Lower lobe of right lung (tissue), 2 donors: ENCODE measurements at regions not wholly inside any gene's neighbourhood (a gene's known extent, or its start where the extent isn't known, plus 50 kb on each side); places are given as distances from the start of the nearest gene placed in this dataset.
"Not testable (repeated sequence)": the region's sequence is repeated elsewhere in the genome, so short reads cannot be mapped to it uniquely, and the experiment has no call there.

Experiments used
- ATAC-seq, 2 donors: fragments of 200-7000 bp; cut with Tn5 transposase; one replicate each; pipeline ENCODE4 v1.9.1; 2020 to 2022; ENCODE audit warnings: mild to moderate bottlenecking in 2 of 2, moderate library complexity in 2 of 2
- DNase-seq: peaks from one replicate; pipeline ENCODE4 v3.0.0-alpha.2; 2020
- H3K27ac ChIP-seq: fragments of 200-600 bp; one replicate; pipeline ENCODE4 v1.8.0; 2022
- H3K27me3 ChIP-seq: fragments of 200-600 bp; one replicate; pipeline ENCODE4 v1.8.0; 2022; ENCODE audit warnings: low read depth
- H3K36me3 ChIP-seq: fragments of 200-600 bp; one replicate; pipeline ENCODE4 v1.8.0; 2022; ENCODE audit warnings: mild to moderate bottlenecking
- H3K4me1 ChIP-seq: fragments of 200-600 bp; one replicate; pipeline ENCODE4 v1.8.0; 2022
- H3K4me3 ChIP-seq: fragments of 200-600 bp; one replicate; pipeline ENCODE4 v1.8.0; 2022; ENCODE audit warnings: mild to moderate bottlenecking
- H3K9me3 ChIP-seq: fragments of 200-600 bp; one replicate; pipeline ENCODE4 v1.8.0; 2022
- CTCF ChIP-seq: fragments of 200-600 bp; IDR thresholded peaks from one replicate; pipeline ENCODE4 v1.8.0; 2022; ENCODE audit warnings: antibody characterized with exemption, mild to moderate bottlenecking
- intact Hi-C: fragments of 100-400 bp; cut with DNase I; formaldehyde crosslinking; loops from one replicate; pipeline ENCODE4 v1.11.0; 2022
- donor health status: DM: no; HTN: yes; CAD: no; lungs with severe emphysema.

- no peak for DNase-seq
- no peak overlapping the region for H3K27ac ChIP-seq
- no peaks in the 10 kb centered on the region for H3K4me1 ChIP-seq
- no peak for TF ChIP-seq CTCF
- no peak overlapping the region for H3K4me3 ChIP-seq
- H3K27me3 ChIP-seq, result no peaks in the 10 kb centered on the region
- H3K9me3 ChIP-seq, result no peaks in the 10 kb centered on the region
- no peak for ATAC-seq
- H3K36me3 ChIP-seq, result no peaks in the 10 kb centered on the region
- intact Hi-C loops, result no loop called here
These were observed 194.8 kb downstream of the LNPK start for GRCh38 chr2:175807031-175807873.

GRCh38 chr2:175806570-175806969 is 195.5 kb downstream of the LNPK start:
- no peak for DNase-seq
- no peaks in the 10 kb centered on the region for H3K4me1 ChIP-seq
- no peaks in the 10 kb centered on the region for H3K9me3 ChIP-seq
- H3K36me3 ChIP-seq, result no peaks in the 10 kb centered on the region
- H3K4me3 ChIP-seq, result no peak overlapping the region
- no peaks in the 10 kb centered on the region for H3K27me3 ChIP-seq
- no peak for ATAC-seq
- H3K27ac ChIP-seq, result no peak overlapping the region
- TF ChIP-seq CTCF, result no peak
- intact Hi-C loops, result no loop called here

GRCh38 chr2:175806125-175806490 is 196.0 kb downstream of the LNPK start:
- no peak for DNase-seq
- Histone ChIP-seq H3K4me1 (no peaks in the 10 kb centered on the region), H3K27ac (no peak overlapping the region), H3K9me3 (no peaks in the 10 kb centered on the region), H3K27me3 (no peaks in the 10 kb centered on the region), H3K36me3 (no peaks in the 10 kb centered on the region), H3K4me3 (no peak overlapping the region)
- no peak for TF ChIP-seq CTCF
- ATAC-seq, result no peak
- intact Hi-C loops, result no loop called here

GRCh38 chr2:175805442-175806124 is 196.5 kb downstream of the LNPK start:
- Histone ChIP-seq H3K36me3 (no peaks in the 10 kb centered on the region), H3K4me3 (no peak overlapping the region), H3K27me3 (no peaks in the 10 kb centered on the region), H3K9me3 (no peaks in the 10 kb centered on the region), H3K27ac (no peak overlapping the region), H3K4me1 (no peaks in the 10 kb centered on the region)
- no peak for ATAC-seq
- TF ChIP-seq CTCF, result no peak
- intact Hi-C loops, result no loop called here
- DNase-seq, result no peak

GRCh38 chr2:175804122-175804521 is 197.9 kb downstream of the LNPK start:
- Histone ChIP-seq H3K4me1 (no peaks in the 10 kb centered on the region), H3K27me3 (no peaks in the 10 kb centered on the region), H3K4me3 (no peak overlapping the region), H3K36me3 (no peaks in the 10 kb centered on the region), H3K27ac (no peak overlapping the region), H3K9me3 (no peaks in the 10 kb centered on the region)
- no peak for TF ChIP-seq CTCF
- ATAC-seq (no peak), DNase-seq (no peak)
- intact Hi-C loops, result no loop called here

- H3K9me3 ChIP-seq, result peaks cover 17% of the 10 kb centered on the region
- H3K27ac ChIP-seq, H3K27me3 ChIP-seq, intact Hi-C loops, H3K36me3 ChIP-seq, DNase-seq, H3K4me3 ChIP-seq, H3K4me1 ChIP-seq, ATAC-seq: not testable (repeated sequence)
These were observed 205.6 kb downstream of the LNPK start for GRCh38 chr2:175796422-175796821.
